Sigmoid colon (tissue), 4 donors: ENCODE measurements at regions not wholly inside any gene's neighbourhood (a gene's known extent, or its start where the extent isn't known, plus 50 kb on each side); places are given as distances from the start of the nearest gene placed in this dataset.

Experiments used
- EP300 ChIP-seq, 4 donors: sonication (generic); formaldehyde crosslinking; IDR thresholded peaks; one replicate each; pipeline ENCODE4 v1.6.1; 2017; ENCODE audit warnings: antibody characterized with exemption in 4 of 4
- POLR2A ChIP-seq, 2 donors: fragments of 450-650 bp; IDR thresholded peaks; one replicate each; pipeline ENCODE4 v1.6.1; 2016; ENCODE audit warnings: antibody characterized with exemption in 2 of 2, mild to moderate bottlenecking in 2 of 2, moderate library complexity in 2 of 2

- TF ChIP-seq EP300 (IDR thresholded peaks at IDR 0.05) (no peak), POLR2A (IDR thresholded peaks at IDR 0.05) (no peak)
These were observed 454.2 kb downstream of the GBE1 start for GRCh38 chr3:81307221-81307620.
